DND-41 (cell line): ENCODE measurements at regions not wholly inside any gene's neighbourhood (a gene's known extent, or its start where the extent isn't known, plus 50 kb on each side); places are given as distances from the start of the nearest gene placed in this dataset.

ENCODE experiments used
- CTCF ChIP-seq: IDR thresholded peaks from 2 replicates; pipeline ENCODE4 v1.5.1; 2012; ENCODE audit warnings: borderline replicate concordance, low read length, moderate library complexity, mild to moderate bottlenecking; ENCODE audit not compliant: poor library complexity, severe bottlenecking; ENCODE audit errors: extremely low read depth
- EZH2 ChIP-seq: IDR thresholded peaks from 3 replicates; pipeline ENCODE4 v1.6.1; 2012; ENCODE audit warnings: borderline replicate concordance, low read depth, mild to moderate bottlenecking, moderate library complexity, low read length, inconsistent platforms; ENCODE audit not compliant: severe bottlenecking

DNA sequence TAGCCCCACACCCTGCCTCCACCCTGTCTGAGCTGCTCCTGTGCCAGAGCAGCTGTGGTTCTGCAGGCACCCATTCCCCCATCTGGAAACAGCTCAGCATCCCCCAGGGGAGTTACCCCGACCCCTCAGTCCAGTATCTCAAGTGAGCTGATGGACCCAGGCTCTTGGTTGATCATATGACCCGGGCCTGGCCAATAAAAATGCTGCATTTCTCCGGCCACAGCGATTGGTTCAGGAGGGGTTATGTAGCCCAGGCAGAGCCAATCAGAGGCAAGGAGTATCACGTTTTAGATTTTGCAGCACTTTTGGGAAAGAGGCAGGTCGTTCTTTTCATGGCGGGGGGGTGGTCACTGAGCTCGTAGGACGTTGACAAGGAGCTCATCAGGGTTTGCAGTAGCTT, 120.8 kb downstream of the TPRA1 start:
- no peak for TF ChIP-seq CTCF
- no peak for TF ChIP-seq EZH2
